ENCODE measurements at regions not wholly inside any gene's neighbourhood (a gene's known extent, or its start where the extent isn't known, plus 50 kb on each side); places are given as distances from the start of the nearest gene placed in this dataset.

DNA sequence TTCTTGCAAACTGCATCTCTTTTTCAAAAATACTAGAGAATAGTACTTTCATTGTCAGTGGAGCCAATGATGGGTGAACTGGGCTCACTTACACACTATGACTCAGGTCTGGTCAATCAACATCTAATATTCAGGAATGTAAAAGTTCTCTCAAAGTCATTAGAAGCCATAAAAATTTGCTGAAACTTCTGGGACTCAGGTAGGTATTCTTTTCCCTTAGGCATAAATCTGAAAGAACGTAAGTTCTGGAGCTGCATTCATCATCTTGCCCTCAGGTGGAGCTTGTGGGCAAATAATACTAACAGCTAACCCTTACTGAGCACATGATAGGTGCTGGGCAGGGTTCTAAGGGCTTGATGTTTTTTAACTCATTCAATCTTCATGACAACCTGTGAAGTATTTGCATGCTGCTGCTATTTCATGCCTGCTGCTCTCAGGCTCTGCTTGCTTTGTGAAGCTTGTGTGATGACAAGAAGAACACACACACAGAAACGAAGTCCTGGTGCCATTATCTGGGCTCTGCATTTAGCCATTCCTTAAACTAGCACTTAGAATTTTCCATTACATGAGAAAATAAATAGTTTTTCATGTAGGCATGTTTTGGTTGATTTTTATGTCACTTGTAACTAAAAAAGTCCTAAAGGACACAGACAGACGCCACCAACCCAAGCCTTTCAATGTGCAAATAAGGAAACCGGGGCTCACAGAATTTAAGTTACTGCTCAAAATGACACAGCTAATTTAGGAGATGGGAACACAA, 394.2 kb upstream of the LYPLAL1 start:
- 12% methylated on average over 4 of the region's 4 CpGs for WGBS (ENCODE audit: insufficient coverage, insufficient replicate concordance, low lambda C conversion rate, missing lambda C conversion rate)
- no peaks in the 10 kb centered on the region for H3K9me3 ChIP-seq (replicated peaks; ENCODE audit: control insufficient read depth, insufficient read depth, low read length)
- no peak for DNase-seq (ENCODE audit: low read depth, low spot score)
- H3K9ac ChIP-seq (ENCODE audit: control insufficient read depth, insufficient read depth, low read length): no peak overlapping the region
- intact Hi-C loops (cut with micrococcal nuclease; ENCODE audit: unreplicated experiment) (no loop called here), in situ Hi-C loops (cut with MboI) (no loop called here)
- ATAC-seq: no peak
- ChIA-PET POLR2A (no interaction called here), SMC1A (ENCODE audit: uncharacterized antibody, unreplicated experiment) (interaction anchor here (1.1 kb wide), 1 partner anchor 409 kb away, joined by 4 read pairs; no protein-coding TSS in a partner anchor), RAD21 (ENCODE audit: unreplicated experiment) (no interaction called here), CTCF (no interaction called here)
- BruUV-seq (replicated peaks): no TSS peak
- H3K79me2 ChIP-seq (ENCODE audit: control insufficient read depth, insufficient read depth, low read length): no peaks in the 10 kb centered on the region
- H3K4me3 ChIP-seq: no peak overlapping the region
- H4K20me1 ChIP-seq (ENCODE audit: control insufficient read depth, insufficient read depth): no peaks in the 10 kb centered on the region
- no peak overlapping the region for H3K4me2 ChIP-seq (ENCODE audit: control insufficient read depth, insufficient read depth)
- no peak overlapping the region for H2AFZ ChIP-seq (ENCODE audit: control insufficient read depth, low read depth, low read length)
- no peaks in the 10 kb centered on the region for H3K36me3 ChIP-seq (ENCODE audit: control insufficient read depth in 2 of 2, insufficient read depth in 2 of 2, low read length in 1 of 2)
- no peaks in the 10 kb centered on the region for H3K4me1 ChIP-seq (ENCODE audit: control insufficient read depth, insufficient read depth, low read length)
- no peak for FAIRE-seq
- H3K27me3 ChIP-seq (replicated peaks in 1 of 2; ENCODE audit: control insufficient read depth in 2 of 2, insufficient read depth in 2 of 2, low read length in 1 of 2): no peaks in the 10 kb centered on the region
- H3K27ac ChIP-seq (ENCODE audit: control insufficient read depth, insufficient read depth): no peak overlapping the region
- no peak for TF ChIP-seq TBL1XR1 (IDR thresholded peaks at IDR 0.05; ENCODE audit: low read depth, low read length)
- TF ChIP-seq MXI1 (IDR thresholded peaks at IDR 0.05; ENCODE audit: low read depth, low read length): no peak
- no peak for TF ChIP-seq SPI1 (IDR thresholded peaks at IDR 0.05; ENCODE audit: borderline replicate concordance, insufficient read depth, low read depth, low read length)
- no peak for TF ChIP-seq RCOR1 (conservative IDR thresholded peaks at IDR 0.05; ENCODE audit: low read depth, low read length)
- TF ChIP-seq, protein P1, sequence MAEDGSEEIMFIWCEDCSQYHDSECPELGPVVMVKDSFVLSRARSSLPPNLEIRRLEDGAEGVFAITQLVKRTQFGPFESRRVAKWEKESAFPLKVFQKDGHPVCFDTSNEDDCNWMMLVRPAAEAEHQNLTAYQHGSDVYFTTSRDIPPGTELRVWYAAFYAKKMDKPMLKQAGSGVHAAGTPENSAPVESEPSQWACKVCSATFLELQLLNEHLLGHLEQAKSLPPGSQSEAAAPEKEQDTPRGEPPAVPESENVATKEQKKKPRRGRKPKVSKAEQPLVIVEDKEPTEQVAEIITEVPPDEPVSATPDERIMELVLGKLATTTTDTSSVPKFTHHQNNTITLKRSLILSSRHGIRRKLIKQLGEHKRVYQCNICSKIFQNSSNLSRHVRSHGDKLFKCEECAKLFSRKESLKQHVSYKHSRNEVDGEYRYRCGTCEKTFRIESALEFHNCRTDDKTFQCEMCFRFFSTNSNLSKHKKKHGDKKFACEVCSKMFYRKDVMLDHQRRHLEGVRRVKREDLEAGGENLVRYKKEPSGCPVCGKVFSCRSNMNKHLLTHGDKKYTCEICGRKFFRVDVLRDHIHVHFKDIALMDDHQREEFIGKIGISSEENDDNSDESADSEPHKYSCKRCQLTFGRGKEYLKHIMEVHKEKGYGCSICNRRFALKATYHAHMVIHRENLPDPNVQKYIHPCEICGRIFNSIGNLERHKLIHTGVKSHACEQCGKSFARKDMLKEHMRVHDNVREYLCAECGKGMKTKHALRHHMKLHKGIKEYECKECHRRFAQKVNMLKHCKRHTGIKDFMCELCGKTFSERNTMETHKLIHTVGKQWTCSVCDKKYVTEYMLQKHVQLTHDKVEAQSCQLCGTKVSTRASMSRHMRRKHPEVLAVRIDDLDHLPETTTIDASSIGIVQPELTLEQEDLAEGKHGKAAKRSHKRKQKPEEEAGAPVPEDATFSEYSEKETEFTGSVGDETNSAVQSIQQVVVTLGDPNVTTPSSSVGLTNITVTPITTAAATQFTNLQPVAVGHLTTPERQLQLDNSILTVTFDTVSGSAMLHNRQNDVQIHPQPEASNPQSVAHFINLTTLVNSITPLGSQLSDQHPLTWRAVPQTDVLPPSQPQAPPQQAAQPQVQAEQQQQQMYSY (CRISPR knock-in tag; IDR thresholded peaks at IDR 0.05): no peak
- TF ChIP-seq, protein P2, sequence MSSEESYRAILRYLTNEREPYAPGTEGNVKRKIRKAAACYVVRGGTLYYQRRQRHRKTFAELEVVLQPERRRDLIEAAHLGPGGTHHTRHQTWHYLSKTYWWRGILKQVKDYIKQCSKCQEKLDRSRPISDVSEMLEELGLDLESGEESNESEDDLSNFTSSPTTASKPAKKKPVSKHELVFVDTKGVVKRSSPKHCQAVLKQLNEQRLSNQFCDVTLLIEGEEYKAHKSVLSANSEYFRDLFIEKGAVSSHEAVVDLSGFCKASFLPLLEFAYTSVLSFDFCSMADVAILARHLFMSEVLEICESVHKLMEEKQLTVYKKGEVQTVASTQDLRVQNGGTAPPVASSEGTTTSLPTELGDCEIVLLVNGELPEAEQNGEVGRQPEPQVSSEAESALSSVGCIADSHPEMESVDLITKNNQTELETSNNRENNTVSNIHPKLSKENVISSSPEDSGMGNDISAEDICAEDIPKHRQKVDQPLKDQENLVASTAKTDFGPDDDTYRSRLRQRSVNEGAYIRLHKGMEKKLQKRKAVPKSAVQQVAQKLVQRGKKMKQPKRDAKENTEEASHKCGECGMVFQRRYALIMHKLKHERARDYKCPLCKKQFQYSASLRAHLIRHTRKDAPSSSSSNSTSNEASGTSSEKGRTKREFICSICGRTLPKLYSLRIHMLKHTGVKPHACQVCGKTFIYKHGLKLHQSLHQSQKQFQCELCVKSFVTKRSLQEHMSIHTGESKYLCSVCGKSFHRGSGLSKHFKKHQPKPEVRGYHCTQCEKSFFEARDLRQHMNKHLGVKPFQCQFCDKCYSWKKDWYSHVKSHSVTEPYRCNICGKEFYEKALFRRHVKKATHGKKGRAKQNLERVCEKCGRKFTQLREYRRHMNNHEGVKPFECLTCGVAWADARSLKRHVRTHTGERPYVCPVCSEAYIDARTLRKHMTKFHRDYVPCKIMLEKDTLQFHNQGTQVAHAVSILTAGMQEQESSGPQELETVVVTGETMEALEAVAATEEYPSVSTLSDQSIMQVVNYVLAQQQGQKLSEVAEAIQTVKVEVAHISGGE (CRISPR knock-in tag; IDR thresholded peaks at IDR 0.05): no peak
- no peak for TF ChIP-seq NFYB (IDR thresholded peaks at IDR 0.05; ENCODE audit: insufficient read depth, low read depth, low read length)
- TF ChIP-seq, protein P3, sequence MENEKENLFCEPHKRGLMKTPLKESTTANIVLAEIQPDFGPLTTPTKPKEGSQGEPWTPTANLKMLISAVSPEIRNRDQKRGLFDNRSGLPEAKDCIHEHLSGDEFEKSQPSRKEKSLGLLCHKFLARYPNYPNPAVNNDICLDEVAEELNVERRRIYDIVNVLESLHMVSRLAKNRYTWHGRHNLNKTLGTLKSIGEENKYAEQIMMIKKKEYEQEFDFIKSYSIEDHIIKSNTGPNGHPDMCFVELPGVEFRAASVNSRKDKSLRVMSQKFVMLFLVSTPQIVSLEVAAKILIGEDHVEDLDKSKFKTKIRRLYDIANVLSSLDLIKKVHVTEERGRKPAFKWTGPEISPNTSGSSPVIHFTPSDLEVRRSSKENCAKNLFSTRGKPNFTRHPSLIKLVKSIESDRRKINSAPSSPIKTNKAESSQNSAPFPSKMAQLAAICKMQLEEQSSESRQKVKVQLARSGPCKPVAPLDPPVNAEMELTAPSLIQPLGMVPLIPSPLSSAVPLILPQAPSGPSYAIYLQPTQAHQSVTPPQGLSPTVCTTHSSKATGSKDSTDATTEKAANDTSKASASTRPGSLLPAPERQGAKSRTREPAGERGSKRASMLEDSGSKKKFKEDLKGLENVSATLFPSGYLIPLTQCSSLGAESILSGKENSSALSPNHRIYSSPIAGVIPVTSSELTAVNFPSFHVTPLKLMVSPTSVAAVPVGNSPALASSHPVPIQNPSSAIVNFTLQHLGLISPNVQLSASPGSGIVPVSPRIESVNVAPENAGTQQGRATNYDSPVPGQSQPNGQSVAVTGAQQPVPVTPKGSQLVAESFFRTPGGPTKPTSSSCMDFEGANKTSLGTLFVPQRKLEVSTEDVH (IDR thresholded peaks at IDR 0.05; ENCODE audit: low read depth, partially characterized antibody): no peak

All from GM12878 (cell line).